H1 (cell line): ENCODE measurements at regions not wholly inside any gene's neighbourhood (a gene's known extent, or its start where the extent isn't known, plus 50 kb on each side); places are given as distances from the start of the nearest gene placed in this dataset.

Source experiments
- CTCF ChIA-PET: fragments of 300-600 bp; sonication (Branson Sonifier 250); formaldehyde crosslinking; loops from one replicate; lab custom pipeline; 2021; ENCODE audit not compliant: partially characterized antibody; lab: Charles Lee
- POLR2A ChIA-PET: fragments of 300-600 bp; sonication (Branson Sonifier 250); formaldehyde crosslinking; loops from one replicate; lab custom pipeline; 2021; ENCODE audit warnings: inconsistent platforms; ENCODE audit not compliant: partially characterized antibody; lab: Charles Lee
- DNase-seq, 2 experiments: peaks; one replicate each; pipeline versions ENCODE4 v3.0.0 to v3.0.0-alpha.2; 2010 to 2022; ENCODE audit warnings: low spot score in 2 of 2, low read depth in 1 of 2, mixed read lengths in 1 of 2
- FAIRE-seq: peaks from 2 replicates; lab custom pipeline; 2011; peaks lifted over from hg19 to GRCh38; lab: Jason Lieb, UNC
- H2AFZ ChIP-seq: 2 replicates; pipeline ENCODE4 v1.8.1; 2012; ENCODE audit warnings: low read length, inconsistent platforms
- H2AK5ac ChIP-seq: 2 replicates; pipeline ENCODE4 v1.6.1; 2013; ENCODE audit warnings: low read depth, low read length
- H2BK120ac ChIP-seq: replicated peaks from 2 replicates; pipeline ENCODE3; 2013; ENCODE audit warnings: low read depth, low read length, inconsistent platforms
- H2BK12ac ChIP-seq: 2 replicates; pipeline ENCODE4 v1.6.1; 2013; ENCODE audit warnings: low read depth, low read length
- H2BK15ac ChIP-seq: 2 replicates; pipeline ENCODE4 v1.6.1; 2013; ENCODE audit warnings: low read length
- H2BK20ac ChIP-seq: 2 replicates; pipeline ENCODE4 v1.6.1; 2013; ENCODE audit warnings: low read length
- H2BK5ac ChIP-seq: 2 replicates; pipeline ENCODE4 v1.6.1; 2013; ENCODE audit warnings: low read depth, low read length
- H3K14ac ChIP-seq: 2 replicates; pipeline ENCODE4 v1.6.1; 2013; ENCODE audit warnings: inconsistent platforms; ENCODE audit not compliant: insufficient read length
- H3K18ac ChIP-seq: 2 replicates; pipeline ENCODE4 v1.6.1; 2013; ENCODE audit warnings: low read length; ENCODE audit errors: extremely low read depth
- H3K23ac ChIP-seq: 2 replicates; pipeline ENCODE4 v1.6.1; 2013; ENCODE audit warnings: inconsistent platforms; ENCODE audit not compliant: insufficient read length
- H3K23me2 ChIP-seq: 2 replicates; pipeline ENCODE4 v1.6.1; 2013; ENCODE audit warnings: low read depth, low read length
- H3K27ac ChIP-seq: 2 replicates; pipeline ENCODE4 v1.6.1; 2011; ENCODE audit warnings: low read depth, low read length, inconsistent platforms
- H3K27me3 ChIP-seq, 4 experiments: replicated peaks in 1 of 4; 1 replicate in 1 of 4; 2 replicates in 3 of 4; pipeline versions ENCODE4 v1.6.1 to v1.8.1; 2011 to 2013; ENCODE audit warnings: low read length in 3 of 4, mild to moderate bottlenecking in 3 of 4, inconsistent platforms in 2 of 4, mixed read lengths in 2 of 4, moderate library complexity in 1 of 4; ENCODE audit not compliant: control insufficient read depth in 3 of 4, insufficient read depth in 3 of 4; ENCODE audit errors: extremely low read depth in 1 of 4
- H3K36me3 ChIP-seq, 4 experiments: 2 replicates each; pipeline versions ENCODE4 v1.6.1 to v1.8.1; 2011 to 2013; ENCODE audit warnings: mild to moderate bottlenecking in 4 of 4, low read length in 3 of 4, moderate library complexity in 2 of 4, control low read depth in 1 of 4, inconsistent platforms in 1 of 4; ENCODE audit not compliant: insufficient read depth in 4 of 4, control insufficient read depth in 2 of 4
- H3K4ac ChIP-seq: replicated peaks from 2 replicates; pipeline ENCODE3; 2013; ENCODE audit warnings: low read length, low read depth, mixed read lengths, inconsistent platforms; ENCODE audit not compliant: insufficient read length
- H3K4me1 ChIP-seq, 4 experiments: replicated peaks in 1 of 4; 1 replicate in 1 of 4; 2 replicates in 3 of 4; pipeline versions ENCODE4 v1.6.1 to v1.8.1; 2011 to 2013; ENCODE audit warnings: low read length in 3 of 4, inconsistent platforms in 2 of 4, mixed read lengths in 1 of 4; ENCODE audit not compliant: insufficient read depth in 4 of 4, control insufficient read depth in 3 of 4
- H3K4me2 ChIP-seq, 2 experiments: 2 replicates each; pipeline versions ENCODE4 v1.6.1 to v1.8.1; 2011 to 2013; ENCODE audit warnings: low read depth in 2 of 2, low read length in 2 of 2, control low read depth in 1 of 2, inconsistent platforms in 1 of 2, mild to moderate bottlenecking in 1 of 2; ENCODE audit not compliant: insufficient read depth in 1 of 2
- H3K4me3 ChIP-seq, 4 experiments: fragments of 200-600, 300-600 bp in 1 of 4; sonication (generic), shearing (Covaris generic), sonication (Bioruptor Twin) in 1 of 4; 2 replicates each; pipeline versions ENCODE4 v1.5.1 to v1.8.1; 2011 to 2016; ENCODE audit warnings: low read length in 4 of 4, low read depth in 3 of 4, control low read depth in 2 of 4, inconsistent platforms in 2 of 4, mild to moderate bottlenecking in 2 of 4, mixed read lengths in 1 of 4, moderate library complexity in 1 of 4; ENCODE audit not compliant: insufficient read depth in 2 of 4; ENCODE audit errors: extremely low read depth in 1 of 4
- H3K56ac ChIP-seq: replicated peaks from 2 replicates; pipeline ENCODE3; 2013; ENCODE audit warnings: low read depth, mild to moderate bottlenecking, mixed read lengths, low read length, inconsistent platforms; ENCODE audit not compliant: insufficient read length
- H3K79me1 ChIP-seq: 2 replicates; pipeline ENCODE4 v1.6.1; 2013; ENCODE audit warnings: low read depth, low read length, control low read depth
- H3K79me2 ChIP-seq, 2 experiments: 2 replicates each; pipeline versions ENCODE4 v1.6.1 to v1.8.1; 2012 to 2013; ENCODE audit warnings: low read length in 2 of 2, mild to moderate bottlenecking in 2 of 2, inconsistent platforms in 1 of 2; ENCODE audit not compliant: insufficient read depth in 2 of 2, control insufficient read depth in 1 of 2
- H3K9ac ChIP-seq, 4 experiments: replicated peaks in 1 of 4; 1 replicate in 1 of 4; 2 replicates in 3 of 4; pipeline versions ENCODE4 v1.6.1 to v1.8.1; 2011 to 2013; ENCODE audit warnings: low read depth in 3 of 4, low read length in 3 of 4, control low read depth in 2 of 4, mild to moderate bottlenecking in 2 of 4, moderate library complexity in 2 of 4, inconsistent platforms in 1 of 4; ENCODE audit errors: extremely low read depth in 1 of 4
- H3K9me3 ChIP-seq, 2 experiments: 2 replicates each; pipeline versions ENCODE4 v1.6.1 to v1.8.1; 2012 to 2013; ENCODE audit warnings: mild to moderate bottlenecking in 2 of 2, moderate library complexity in 2 of 2, control low read depth in 1 of 2, inconsistent platforms in 1 of 2, low read depth in 1 of 2, low read length in 1 of 2, mixed read lengths in 1 of 2; ENCODE audit not compliant: insufficient read depth in 2 of 2
- H4K20me1 ChIP-seq, 2 experiments: replicated peaks in 1 of 2; 2 replicates each; pipeline versions ENCODE3 to v1.8.1; 2011 to 2013; ENCODE audit warnings: inconsistent platforms in 2 of 2, low read length in 2 of 2, mild to moderate bottlenecking in 1 of 2; ENCODE audit not compliant: insufficient read depth in 2 of 2, control insufficient read depth in 1 of 2
- H4K5ac ChIP-seq: 2 replicates; pipeline ENCODE4 v1.6.1; 2013; ENCODE audit warnings: low read length, low read depth, mixed read lengths, inconsistent platforms; ENCODE audit not compliant: insufficient read length
- H4K8ac ChIP-seq: 2 replicates; pipeline ENCODE4 v1.8.0; 2013; ENCODE audit warnings: mild to moderate bottlenecking, moderate library complexity, low read length, inconsistent platforms; ENCODE audit not compliant: insufficient read depth; ENCODE audit errors: extremely low read depth
- H4K91ac ChIP-seq: replicated peaks from 2 replicates; pipeline ENCODE3; 2013; ENCODE audit warnings: low read length, mixed read lengths, inconsistent platforms; ENCODE audit not compliant: insufficient read length
- EGR1 ChIP-seq: IDR thresholded peaks from 2 replicates; pipeline ENCODE4 v1.6.1; 2011; ENCODE audit warnings: low read depth, low read length, borderline replicate concordance
- JUN ChIP-seq: IDR thresholded peaks from 2 replicates; pipeline ENCODE4 v1.6.1; 2011; ENCODE audit warnings: low read depth, mild to moderate bottlenecking, improper control_type of control experiment, low read length
- KDM5A ChIP-seq: fragments of 200-600 bp; IDR thresholded peaks from 2 replicates; pipeline ENCODE4 v1.7.1; 2012; ENCODE audit warnings: mild to moderate bottlenecking, low read length, inconsistent platforms, mixed read lengths
- RFX5 ChIP-seq: IDR thresholded peaks from 2 replicates; pipeline ENCODE4 v1.6.1; 2011; ENCODE audit warnings: low read depth, low read length, improper control_type of control experiment, borderline replicate concordance
- RNF2 ChIP-seq: fragments of 200-900, 300-1000 bp; sonication (generic); IDR thresholded peaks from 2 replicates; pipeline ENCODE4 v1.7.1; 2016; ENCODE audit warnings: borderline replicate concordance, low read depth, mild to moderate bottlenecking, antibody characterized with exemption, low read length; ENCODE audit not compliant: poor library complexity, severe bottlenecking; ENCODE audit errors: missing control alignments
- SIRT6 ChIP-seq: IDR thresholded peaks from one replicate; pipeline ENCODE4 v1.7.1; 2012; ENCODE audit warnings: low read length, inconsistent platforms
- SIX5 ChIP-seq: IDR thresholded peaks from 2 replicates; pipeline ENCODE4 v1.6.1; 2011; ENCODE audit warnings: mild to moderate bottlenecking, low read depth, low read length
- SUZ12 ChIP-seq: fragments of 200-600 bp; sonication (generic); IDR thresholded peaks from 2 replicates; pipeline ENCODE4 v1.6.1; 2012; ENCODE audit warnings: mild to moderate bottlenecking, inconsistent platforms, low read length, moderate library complexity, mixed read lengths
- TAF1 ChIP-seq: IDR thresholded peaks from 2 replicates; pipeline ENCODE4 v1.6.1; 2011; ENCODE audit warnings: mild to moderate bottlenecking, low read depth, low read length
- TAF7 ChIP-seq: optimal IDR thresholded peaks from 2 replicates; pipeline ENCODE3; 2011; ENCODE audit warnings: low read depth, mild to moderate bottlenecking, inconsistent platforms, low read length, moderate library complexity, borderline replicate concordance
- ZNF274 ChIP-seq: IDR thresholded peaks from 2 replicates; pipeline ENCODE4 v1.7.0; 2012; ENCODE audit warnings: low read length, borderline replicate concordance; ENCODE audit errors: extremely low read depth
- whole genome bisulfite sequencing, 2 experiments: shearing (Covaris generic) in 1 of 2; methylation state at CpG; one replicate each; pipeline versions ENCODE4 v1.1.6 to v1.1.7; 2013 to 2015; ENCODE audit warnings: low lambda C conversion rate in 2 of 2, mixed read lengths in 2 of 2, inconsistent platforms in 1 of 2, low coverage in 1 of 2, missing lambda C conversion rate in 1 of 2; ENCODE audit not compliant: insufficient replicate concordance in 2 of 2, insufficient coverage in 1 of 2, insufficient read length in 1 of 2; ENCODE audit errors: extremely low coverage in 1 of 2, missing lambda C conversion rate in 1 of 2; 5-methylcytosine and 5-hydroxymethylcytosine counted together
- TF ChIP-seq, protein P1 (sequence below): IDR thresholded peaks from 2 replicates; pipeline ENCODE4 v1.6.1; 2012; ENCODE audit warnings: low read length, inconsistent platforms
- TF ChIP-seq, protein P2 (sequence below): IDR thresholded peaks from 2 replicates; pipeline ENCODE4 v1.6.1; 2011; ENCODE audit warnings: low read depth, mild to moderate bottlenecking, low read length; ENCODE audit not compliant: insufficient read depth

DNA sequence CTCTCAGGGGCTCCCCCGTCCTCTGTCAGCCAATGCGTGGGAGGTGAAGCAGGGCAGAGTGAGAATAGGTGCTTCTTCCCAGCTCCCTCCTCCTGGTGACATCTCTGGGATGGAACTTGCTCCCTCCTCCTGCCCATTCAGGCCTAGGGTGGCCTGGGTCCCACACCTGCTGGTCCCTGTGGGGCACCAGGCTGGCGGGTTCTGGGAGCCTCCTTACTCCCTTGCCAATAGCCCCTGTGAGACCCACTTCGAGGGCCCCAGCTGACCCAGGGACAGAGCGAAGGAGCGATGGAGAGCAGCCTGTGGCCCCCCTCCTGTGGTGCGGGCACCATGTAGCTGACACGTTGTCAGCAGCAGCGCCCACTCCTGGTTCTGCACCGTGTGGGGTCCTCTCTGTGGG, 512.6 kb downstream of the GLRX3 start:
- Histone ChIP-seq H2BK12ac (no peak overlapping the region), H3K9me3 (no peaks in the 10 kb centered on the region), H4K5ac (no peak overlapping the region), H3K23me2 (no peaks in the 10 kb centered on the region), H2AK5ac (no peak overlapping the region), H3K18ac (no peak overlapping the region), H3K23ac (no peak overlapping the region), H2BK15ac (no peak overlapping the region), H3K27ac (no peak overlapping the region), H3K27me3 (no peaks in the 10 kb centered on the region), H3K4me1 (no peaks in the 10 kb centered on the region), H4K8ac (no peak overlapping the region; the same call in 1 of the 2 replicates), H2BK20ac (no peak overlapping the region), H3K36me3 (no peaks in the 10 kb centered on the region), H3K4ac (no peak overlapping the region), H3K4me2 (no peak overlapping the region), H3K79me1 (no peaks in the 10 kb centered on the region), H3K56ac (no peak overlapping the region), H3K14ac (no peak overlapping the region), H3K4me3 (no peak overlapping the region), H2BK5ac (no peak overlapping the region), H3K9ac (no peak overlapping the region), H2BK120ac (no peak overlapping the region), H2AFZ (no peak overlapping the region), H4K20me1 (no peaks in the 10 kb centered on the region), H3K79me2 (no peaks in the 10 kb centered on the region), H4K91ac (no peak overlapping the region)
- DNase-seq = no peak
- POLR2A ChIA-PET = no interaction called here
- CTCF ChIA-PET = interaction anchor here (1.0 kb wide), 1 partner anchor 83 kb away, joined by 4 read pairs; no protein-coding TSS in a partner anchor
- WGBS, 2 experiments = 81% methylated on average over 10 of the region's 10 CpGs; no CpG with 5 or more reads in 1 of the 2 experiments
- no peak for FAIRE-seq
- no peak for TF ChIP-seq RNF2
- no peak for TF ChIP-seq SIX5
- TF ChIP-seq SIRT6 = no peak
- TF ChIP-seq TAF1 = no peak
- TF ChIP-seq TAF7 = no peak
- TF ChIP-seq, protein P1, sequence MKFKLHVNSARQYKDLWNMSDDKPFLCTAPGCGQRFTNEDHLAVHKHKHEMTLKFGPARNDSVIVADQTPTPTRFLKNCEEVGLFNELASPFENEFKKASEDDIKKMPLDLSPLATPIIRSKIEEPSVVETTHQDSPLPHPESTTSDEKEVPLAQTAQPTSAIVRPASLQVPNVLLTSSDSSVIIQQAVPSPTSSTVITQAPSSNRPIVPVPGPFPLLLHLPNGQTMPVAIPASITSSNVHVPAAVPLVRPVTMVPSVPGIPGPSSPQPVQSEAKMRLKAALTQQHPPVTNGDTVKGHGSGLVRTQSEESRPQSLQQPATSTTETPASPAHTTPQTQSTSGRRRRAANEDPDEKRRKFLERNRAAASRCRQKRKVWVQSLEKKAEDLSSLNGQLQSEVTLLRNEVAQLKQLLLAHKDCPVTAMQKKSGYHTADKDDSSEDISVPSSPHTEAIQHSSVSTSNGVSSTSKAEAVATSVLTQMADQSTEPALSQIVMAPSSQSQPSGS = no peak
- TF ChIP-seq SUZ12 = no peak
- TF ChIP-seq, protein P2, sequence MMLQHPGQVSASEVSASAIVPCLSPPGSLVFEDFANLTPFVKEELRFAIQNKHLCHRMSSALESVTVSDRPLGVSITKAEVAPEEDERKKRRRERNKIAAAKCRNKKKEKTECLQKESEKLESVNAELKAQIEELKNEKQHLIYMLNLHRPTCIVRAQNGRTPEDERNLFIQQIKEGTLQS = no peak
- no peak for TF ChIP-seq ZNF274
- no peak for TF ChIP-seq KDM5A
- TF ChIP-seq EGR1 = no peak
- TF ChIP-seq RFX5 = no peak
- no peak for TF ChIP-seq JUN
